ENCODE measurements at regions not wholly inside any gene's neighbourhood (a gene's known extent, or its start where the extent isn't known, plus 50 kb on each side); places are given as distances from the start of the nearest gene placed in this dataset.

- ChIA-PET POLR2A (no interaction called here), CTCF (no interaction called here)
- TF ChIP-seq ZC3H11A (IDR thresholded peaks at IDR 0.05) = no peak
- DNase-seq (ENCODE audit: low read depth in 1 of 2, low spot score in 1 of 2) (no peak), ATAC-seq (no peak), FAIRE-seq (no peak)
- Histone ChIP-seq H3K9me3 (no peaks in the 10 kb centered on the region; the same call in 2 of the 3 replicates), H3K4me3 (no peak overlapping the region), H3K4me2 (no peak overlapping the region), H3K4me1 (no peaks in the 10 kb centered on the region), H3K27ac (no peak overlapping the region)
- 7% methylated on average over 3 of the region's 3 CpGs for WGBS (ENCODE audit: missing lambda C conversion rate)
These were observed 918.1 kb upstream of the POT1 start for GRCh38 chr7:125847692-125848091.

GRCh38 chr7:125847055-125847454 lies 917.4 kb upstream of the POT1 start:
- POLR2A ChIA-PET = no interaction called here

GRCh38 chr7:125845686-125846085 lies 916.1 kb upstream of the POT1 start:
- no peak for TF ChIP-seq E2F6 (IDR thresholded peaks at IDR 0.05; ENCODE audit: borderline replicate concordance, low read depth)
- TF ChIP-seq SMC3 (IDR thresholded peaks at IDR 0.05) = no peak
- TF ChIP-seq RFX5 (IDR thresholded peaks at IDR 0.05) = no peak
- no peak for TF ChIP-seq HES2 (IDR thresholded peaks at IDR 0.05)
- TF ChIP-seq ESRRA (IDR thresholded peaks at IDR 0.05; ENCODE audit: borderline replicate concordance, low read length) = no peak
- TF ChIP-seq ZSCAN20 (CRISPR knock-in tag; IDR thresholded peaks at IDR 0.05) = no peak
- TF ChIP-seq KDM5A (IDR thresholded peaks at IDR 0.05) = no peak
- TF ChIP-seq FOXS1 (CRISPR knock-in tag; IDR thresholded peaks at IDR 0.05) = no peak
- no peak for TF ChIP-seq GATA3 (IDR thresholded peaks at IDR 0.05; ENCODE audit: borderline replicate concordance)
- TF ChIP-seq CBX2 (IDR thresholded peaks at IDR 0.05; ENCODE audit: borderline replicate concordance, low read depth) = no peak
- TF ChIP-seq JUNB (IDR thresholded peaks at IDR 0.05) = no peak
- no peak for TF ChIP-seq CTCF (IDR thresholded peaks at IDR 0.05)
- TF ChIP-seq ZFP36 (IDR thresholded peaks at IDR 0.05; ENCODE audit: borderline replicate concordance, partially characterized antibody) = no peak
- TF ChIP-seq TFCP2L1 (CRISPR knock-in tag; IDR thresholded peaks at IDR 0.05) = no peak
- TF ChIP-seq SREBF2 (IDR thresholded peaks at IDR 0.05) = no peak
- TF ChIP-seq CHD4 (IDR thresholded peaks at IDR 0.05; ENCODE audit: borderline replicate concordance) = no peak
- TF ChIP-seq NPAS2 (CRISPR knock-in tag; IDR thresholded peaks at IDR 0.05; ENCODE audit: borderline replicate concordance) = no peak
- no peak for TF ChIP-seq KDM1A (IDR thresholded peaks at IDR 0.05; ENCODE audit: low read depth)
- TF ChIP-seq RARB (CRISPR knock-in tag; IDR thresholded peaks at IDR 0.05) = no peak
- TF ChIP-seq CBX8 (IDR thresholded peaks at IDR 0.05) = no peak
- Histone ChIP-seq H3K4me2 (no peak overlapping the region), H3K4me1 (no peaks in the 10 kb centered on the region), H3K27ac (no peak overlapping the region), H3K9me3 (no peaks in the 10 kb centered on the region; the same call in 2 of the 3 replicates), H3K4me3 (no peak overlapping the region)
- CTCF ChIA-PET = no interaction called here
- DNase-seq (ENCODE audit: low read depth in 1 of 2, low spot score in 1 of 2) = no peak
- no peak for ATAC-seq
- POLR2A ChIA-PET = no interaction called here
- WGBS (ENCODE audit: missing lambda C conversion rate) = 2% methylated on average over 1 of the region's 1 CpG
- FAIRE-seq = no peak

More at GRCh38 chr7:125847055-125847454, 917.4 kb upstream of the POT1 start:
- ATAC-seq (no peak), FAIRE-seq (no peak), DNase-seq (ENCODE audit: low read depth in 1 of 2, low spot score in 1 of 2) (no peak)
- Histone ChIP-seq H3K4me1 (no peaks in the 10 kb centered on the region), H3K27ac (no peak overlapping the region), H3K4me3 (no peak overlapping the region), H3K4me2 (no peak overlapping the region), H3K9me3 (no peaks in the 10 kb centered on the region; the same call in 2 of the 3 replicates)
- TF ChIP-seq EHMT2 (IDR thresholded peaks at IDR 0.05; ENCODE audit: low read depth) (no peak), TP53 (CRISPR knock-in tag; IDR thresholded peaks at IDR 0.05) (no peak), HOXB5 (CRISPR knock-in tag; IDR thresholded peaks at IDR 0.05) (no peak), FOSL2 (IDR thresholded peaks at IDR 0.05) (no peak), FOSL2 (CRISPR knock-in tag; IDR thresholded peaks at IDR 0.05) (no peak), E2F6 (IDR thresholded peaks at IDR 0.05; ENCODE audit: borderline replicate concordance, low read depth) (no peak), MAZ (IDR thresholded peaks at IDR 0.05; ENCODE audit: borderline replicate concordance, low read depth, low read length) (no peak), HOXB13 (CRISPR knock-in tag; IDR thresholded peaks at IDR 0.05; ENCODE audit: low read depth) (no peak), MYC (IDR thresholded peaks at IDR 0.05; ENCODE audit: borderline replicate concordance, low read length) (no peak), RNF2 (IDR thresholded peaks at IDR 0.05; ENCODE audit: borderline replicate concordance, low read depth) (no peak), ESRRA (IDR thresholded peaks at IDR 0.05; ENCODE audit: borderline replicate concordance, low read length) (no peak), CBX8 (IDR thresholded peaks at IDR 0.05) (no peak), SMC3 (IDR thresholded peaks at IDR 0.05) (no peak), EHF (CRISPR knock-in tag; IDR thresholded peaks at IDR 0.05) (no peak), POLR2AphosphoS2 (conservative IDR thresholded peaks at IDR 0.05; ENCODE audit: low read length) (no peak), CHD4 (IDR thresholded peaks at IDR 0.05; ENCODE audit: borderline replicate concordance) (no peak), NPAS2 (CRISPR knock-in tag; IDR thresholded peaks at IDR 0.05; ENCODE audit: borderline replicate concordance) (no peak), ZSCAN20 (CRISPR knock-in tag; IDR thresholded peaks at IDR 0.05) (no peak)
- CTCF ChIA-PET = no interaction called here
- 0% methylated on average over 3 of the region's 3 CpGs for WGBS (ENCODE audit: missing lambda C conversion rate)
